SK-N-SH (cell line): ENCODE measurements at regions not wholly inside any gene's neighbourhood (a gene's known extent, or its start where the extent isn't known, plus 50 kb on each side); places are given as distances from the start of the nearest gene placed in this dataset.

Experiments used
- CTCF ChIA-PET: fragments of 300-600, 350-600 bp; formaldehyde crosslinking; extraction: SDS; loops from one replicate; lab custom pipeline; 2021; lab: Yijun Ruan, JAX
- POLR2A ChIA-PET: fragments of 350-600 bp; sonication (Branson Sonifier 250); formaldehyde crosslinking; extraction: SDS; loops from one replicate; lab custom pipeline; 2020; ENCODE audit warnings: antibody characterized with exemption, inconsistent platforms; lab: Yijun Ruan, JAX
- DNase-seq: peaks from one replicate; pipeline ENCODE4 v3.0.0; 2012
- H2AFZ ChIP-seq: fragments of 200-600 bp; sonication (generic); 2 replicates; pipeline ENCODE4 v1.8.1; 2016; ENCODE audit warnings: antibody characterized with exemption, mild to moderate bottlenecking, low read depth
- H3F3A ChIP-seq: fragments of 200-600 bp; sonication (generic); replicated peaks from 2 replicates; pipeline ENCODE3; 2016; ENCODE audit warnings: antibody characterized with exemption, mild to moderate bottlenecking; ENCODE audit not compliant: insufficient read depth
- H3K27ac ChIP-seq, 2 experiments: fragments of 200-500 bp in 1 of 2; fragments of 200-600 bp in 1 of 2; sonication (Bioruptor generic) in 1 of 2; sonication (generic), shearing (Covaris generic) in 1 of 2; 2 replicates each; pipeline versions ENCODE4 v1.5.1 to v1.6.1; 2014 to 2016; ENCODE audit warnings: low read depth in 2 of 2, inconsistent platforms in 1 of 2, low read length in 1 of 2, mild to moderate bottlenecking in 1 of 2, mixed read lengths in 1 of 2
- H3K27me3 ChIP-seq: fragments of 200-600 bp; sonication (generic), shearing (Covaris generic); 2 replicates; pipeline ENCODE4 v1.6.1; 2016; ENCODE audit warnings: mixed run types; ENCODE audit not compliant: insufficient read depth
- H3K36me3 ChIP-seq, 2 experiments: fragments of 200-500 bp in 1 of 2; fragments of 200-600 bp in 1 of 2; sonication (Bioruptor generic) in 1 of 2; sonication (generic) in 1 of 2; replicated peaks in 1 of 2; 2 replicates each; pipeline versions ENCODE3 to v1.5.1; 2014 to 2016; ENCODE audit warnings: low read length in 1 of 2, mild to moderate bottlenecking in 1 of 2; ENCODE audit not compliant: insufficient read depth in 2 of 2, control insufficient read depth in 1 of 2
- H3K4me1 ChIP-seq, 2 experiments: fragments of 200-500 bp in 1 of 2; fragments of 200-600 bp in 1 of 2; sonication (Bioruptor generic) in 1 of 2; sonication (generic), shearing (Covaris generic) in 1 of 2; 2 replicates each; pipeline versions ENCODE4 v1.5.1 to v1.6.1; 2014 to 2016; ENCODE audit warnings: low read depth in 1 of 2, low read length in 1 of 2, mixed run types in 1 of 2; ENCODE audit not compliant: insufficient read depth in 2 of 2, control insufficient read depth in 1 of 2
- H3K4me2 ChIP-seq: fragments of 200-600 bp; sonication (generic), shearing (Covaris generic); 2 replicates; pipeline ENCODE4 v1.6.1; 2017; ENCODE audit warnings: mixed run types
- H3K4me3 ChIP-seq, 2 experiments: fragments of 200-500 bp in 1 of 2; fragments of 200-600 bp in 1 of 2; sonication (Bioruptor generic) in 1 of 2; sonication (generic), shearing (Covaris generic) in 1 of 2; 2 replicates each; pipeline versions ENCODE4 v1.5.1 to v1.8.1; 2014 to 2016; ENCODE audit warnings: low read depth in 2 of 2, inconsistent platforms in 1 of 2, low read length in 1 of 2, mild to moderate bottlenecking in 1 of 2, mixed read lengths in 1 of 2, moderate library complexity in 1 of 2
- H3K79me2 ChIP-seq: fragments of 200-600 bp; sonication (generic); 2 replicates; pipeline ENCODE4 v1.8.1; 2017; ENCODE audit warnings: mild to moderate bottlenecking; ENCODE audit not compliant: insufficient read depth
- H3K9ac ChIP-seq: fragments of 200-600 bp; sonication (generic); 2 replicates; pipeline ENCODE4 v1.6.1; 2017; ENCODE audit warnings: mixed run types
- H3K9me2 ChIP-seq: fragments of 200-600 bp; sonication (generic); 2 replicates; pipeline ENCODE4 v1.6.1; 2017; ENCODE audit warnings: mixed run types
- H3K9me3 ChIP-seq: fragments of 200-600 bp; sonication (generic); 2 replicates; pipeline ENCODE4 v1.6.1; 2017; ENCODE audit warnings: mixed run types, mild to moderate bottlenecking, moderate library complexity
- H4K20me1 ChIP-seq: fragments of 200-600 bp; sonication (generic); 2 replicates; pipeline ENCODE4 v1.6.1; 2017; ENCODE audit warnings: mild to moderate bottlenecking, mixed run types; ENCODE audit not compliant: insufficient read depth
- CHD2 ChIP-seq: fragments of 150-350 bp; IDR thresholded peaks from 2 replicates; pipeline ENCODE4 v1.6.1; 2018; ENCODE audit warnings: low read length; ENCODE audit not compliant: partially characterized antibody
- ELF1 ChIP-seq: IDR thresholded peaks from 2 replicates; pipeline ENCODE4 v1.4.0; 2012
- EZH2phosphoT487 ChIP-seq: fragments of 200-600 bp; sonication (generic); IDR thresholded peaks from 2 replicates; pipeline ENCODE4 v1.6.1; 2017; ENCODE audit warnings: low read depth, mixed run types, mild to moderate bottlenecking, antibody characterized with exemption, moderate library complexity, borderline replicate concordance
- FOSL2 ChIP-seq: IDR thresholded peaks from 2 replicates; pipeline ENCODE4 v1.4.0; 2012; ENCODE audit warnings: low read depth, mild to moderate bottlenecking, moderate library complexity, borderline replicate concordance
- GABPA ChIP-seq: IDR thresholded peaks from 2 replicates; pipeline ENCODE4 v1.4.0; 2012; ENCODE audit warnings: low read depth, mild to moderate bottlenecking
- NFIC ChIP-seq: IDR thresholded peaks from 2 replicates; pipeline ENCODE4 v1.4.0; 2012; ENCODE audit warnings: borderline replicate concordance
- NRF1 ChIP-seq: IDR thresholded peaks from 2 replicates; pipeline ENCODE4 v1.6.1; 2012; ENCODE audit warnings: low read depth, mild to moderate bottlenecking, low read length
- RAD21 ChIP-seq: IDR thresholded peaks from 2 replicates; pipeline ENCODE4 v1.6.1; 2012; ENCODE audit warnings: mild to moderate bottlenecking, low read length
- SIN3A ChIP-seq: IDR thresholded peaks from 2 replicates; pipeline ENCODE4 v1.6.1; 2012; ENCODE audit warnings: low read depth, mild to moderate bottlenecking, low read length, moderate library complexity, borderline replicate concordance
- SMC3 ChIP-seq: IDR thresholded peaks from 2 replicates; pipeline ENCODE4 v1.6.1; 2012; ENCODE audit warnings: low read depth, low read length, improper control_type of control experiment
- TAF1 ChIP-seq: IDR thresholded peaks from 2 replicates; pipeline ENCODE4 v1.6.1; 2012; ENCODE audit warnings: low read depth, mild to moderate bottlenecking, low read length, moderate library complexity, borderline replicate concordance
- YY1 ChIP-seq: IDR thresholded peaks from 2 replicates; pipeline ENCODE4 v1.4.0; 2012; ENCODE audit warnings: low read depth, mild to moderate bottlenecking
- WGBS: methylation state at CpG from one replicate; pipeline ENCODE4 v1.1.6; 2017; ENCODE audit warnings: low lambda C conversion rate; 5-methylcytosine and 5-hydroxymethylcytosine counted together
- TF ChIP-seq, protein P1 (sequence below): IDR thresholded peaks from 2 replicates; pipeline ENCODE4; 2012
- TF ChIP-seq, protein P2 (sequence below): IDR thresholded peaks from 2 replicates; pipeline ENCODE4 v1.4.0; 2012; ENCODE audit warnings: low read depth, borderline replicate concordance
- TF ChIP-seq, protein P3 (sequence below): fragments of 150-350 bp; IDR thresholded peaks from 2 replicates; pipeline ENCODE4 v1.6.1; 2017; ENCODE audit warnings: antibody characterized with exemption, low read length, low read depth, borderline replicate concordance
- TF ChIP-seq, protein P4 (sequence below): IDR thresholded peaks from 2 replicates; pipeline ENCODE4 v1.6.1; 2012; ENCODE audit warnings: mild to moderate bottlenecking, low read depth, low read length, moderate library complexity
- TF ChIP-seq, protein P5 (sequence below): IDR thresholded peaks from 2 replicates; pipeline ENCODE4 v1.4.0; 2012; ENCODE audit warnings: low read depth

DNA sequence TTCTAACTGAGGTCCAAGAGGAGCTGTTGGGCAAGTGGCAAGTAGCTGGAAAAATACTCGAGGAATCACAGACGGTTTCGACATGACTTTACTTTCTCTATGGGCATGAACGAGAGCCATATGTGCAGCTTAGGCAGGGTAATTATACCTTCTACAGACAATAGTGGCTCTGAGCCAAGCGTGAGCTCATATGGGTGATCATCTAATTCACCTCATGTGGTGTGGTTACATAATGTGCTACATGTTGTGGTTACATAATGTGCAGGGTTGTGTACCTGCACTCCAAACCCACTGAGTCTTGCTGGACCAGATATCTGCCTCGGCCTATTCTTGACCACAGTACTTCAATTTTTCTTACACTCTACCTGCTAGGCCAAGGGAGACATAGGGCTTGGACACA lies 771.7 kb upstream of the EYS start:
- TF ChIP-seq NFIC (no peak), YY1 (no peak), RAD21 (no peak), TAF1 (no peak), SMC3 (no peak), EZH2phosphoT487 (no peak), FOSL2 (no peak), ELF1 (no peak), NRF1 (no peak), SIN3A (no peak), GABPA (no peak), CHD2 (no peak)
- TF ChIP-seq, protein P1, sequence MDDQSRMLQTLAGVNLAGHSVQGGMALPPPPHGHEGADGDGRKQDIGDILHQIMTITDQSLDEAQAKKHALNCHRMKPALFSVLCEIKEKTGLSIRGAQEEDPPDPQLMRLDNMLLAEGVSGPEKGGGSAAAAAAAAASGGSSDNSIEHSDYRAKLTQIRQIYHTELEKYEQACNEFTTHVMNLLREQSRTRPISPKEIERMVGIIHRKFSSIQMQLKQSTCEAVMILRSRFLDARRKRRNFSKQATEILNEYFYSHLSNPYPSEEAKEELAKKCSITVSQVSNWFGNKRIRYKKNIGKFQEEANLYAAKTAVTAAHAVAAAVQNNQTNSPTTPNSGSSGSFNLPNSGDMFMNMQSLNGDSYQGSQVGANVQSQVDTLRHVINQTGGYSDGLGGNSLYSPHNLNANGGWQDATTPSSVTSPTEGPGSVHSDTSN: no peak
- TF ChIP-seq, protein P2, sequence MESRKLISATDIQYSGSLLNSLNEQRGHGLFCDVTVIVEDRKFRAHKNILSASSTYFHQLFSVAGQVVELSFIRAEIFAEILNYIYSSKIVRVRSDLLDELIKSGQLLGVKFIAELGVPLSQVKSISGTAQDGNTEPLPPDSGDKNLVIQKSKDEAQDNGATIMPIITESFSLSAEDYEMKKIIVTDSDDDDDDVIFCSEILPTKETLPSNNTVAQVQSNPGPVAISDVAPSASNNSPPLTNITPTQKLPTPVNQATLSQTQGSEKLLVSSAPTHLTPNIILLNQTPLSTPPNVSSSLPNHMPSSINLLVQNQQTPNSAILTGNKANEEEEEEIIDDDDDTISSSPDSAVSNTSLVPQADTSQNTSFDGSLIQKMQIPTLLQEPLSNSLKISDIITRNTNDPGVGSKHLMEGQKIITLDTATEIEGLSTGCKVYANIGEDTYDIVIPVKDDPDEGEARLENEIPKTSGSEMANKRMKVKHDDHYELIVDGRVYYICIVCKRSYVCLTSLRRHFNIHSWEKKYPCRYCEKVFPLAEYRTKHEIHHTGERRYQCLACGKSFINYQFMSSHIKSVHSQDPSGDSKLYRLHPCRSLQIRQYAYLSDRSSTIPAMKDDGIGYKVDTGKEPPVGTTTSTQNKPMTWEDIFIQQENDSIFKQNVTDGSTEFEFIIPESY: no peak
- TF ChIP-seq, protein P3, sequence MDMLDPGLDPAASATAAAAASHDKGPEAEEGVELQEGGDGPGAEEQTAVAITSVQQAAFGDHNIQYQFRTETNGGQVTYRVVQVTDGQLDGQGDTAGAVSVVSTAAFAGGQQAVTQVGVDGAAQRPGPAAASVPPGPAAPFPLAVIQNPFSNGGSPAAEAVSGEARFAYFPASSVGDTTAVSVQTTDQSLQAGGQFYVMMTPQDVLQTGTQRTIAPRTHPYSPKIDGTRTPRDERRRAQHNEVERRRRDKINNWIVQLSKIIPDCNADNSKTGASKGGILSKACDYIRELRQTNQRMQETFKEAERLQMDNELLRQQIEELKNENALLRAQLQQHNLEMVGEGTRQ: no peak
- TF ChIP-seq, protein P4, sequence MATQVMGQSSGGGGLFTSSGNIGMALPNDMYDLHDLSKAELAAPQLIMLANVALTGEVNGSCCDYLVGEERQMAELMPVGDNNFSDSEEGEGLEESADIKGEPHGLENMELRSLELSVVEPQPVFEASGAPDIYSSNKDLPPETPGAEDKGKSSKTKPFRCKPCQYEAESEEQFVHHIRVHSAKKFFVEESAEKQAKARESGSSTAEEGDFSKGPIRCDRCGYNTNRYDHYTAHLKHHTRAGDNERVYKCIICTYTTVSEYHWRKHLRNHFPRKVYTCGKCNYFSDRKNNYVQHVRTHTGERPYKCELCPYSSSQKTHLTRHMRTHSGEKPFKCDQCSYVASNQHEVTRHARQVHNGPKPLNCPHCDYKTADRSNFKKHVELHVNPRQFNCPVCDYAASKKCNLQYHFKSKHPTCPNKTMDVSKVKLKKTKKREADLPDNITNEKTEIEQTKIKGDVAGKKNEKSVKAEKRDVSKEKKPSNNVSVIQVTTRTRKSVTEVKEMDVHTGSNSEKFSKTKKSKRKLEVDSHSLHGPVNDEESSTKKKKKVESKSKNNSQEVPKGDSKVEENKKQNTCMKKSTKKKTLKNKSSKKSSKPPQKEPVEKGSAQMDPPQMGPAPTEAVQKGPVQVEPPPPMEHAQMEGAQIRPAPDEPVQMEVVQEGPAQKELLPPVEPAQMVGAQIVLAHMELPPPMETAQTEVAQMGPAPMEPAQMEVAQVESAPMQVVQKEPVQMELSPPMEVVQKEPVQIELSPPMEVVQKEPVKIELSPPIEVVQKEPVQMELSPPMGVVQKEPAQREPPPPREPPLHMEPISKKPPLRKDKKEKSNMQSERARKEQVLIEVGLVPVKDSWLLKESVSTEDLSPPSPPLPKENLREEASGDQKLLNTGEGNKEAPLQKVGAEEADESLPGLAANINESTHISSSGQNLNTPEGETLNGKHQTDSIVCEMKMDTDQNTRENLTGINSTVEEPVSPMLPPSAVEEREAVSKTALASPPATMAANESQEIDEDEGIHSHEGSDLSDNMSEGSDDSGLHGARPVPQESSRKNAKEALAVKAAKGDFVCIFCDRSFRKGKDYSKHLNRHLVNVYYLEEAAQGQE: no peak
- TF ChIP-seq, protein P5, sequence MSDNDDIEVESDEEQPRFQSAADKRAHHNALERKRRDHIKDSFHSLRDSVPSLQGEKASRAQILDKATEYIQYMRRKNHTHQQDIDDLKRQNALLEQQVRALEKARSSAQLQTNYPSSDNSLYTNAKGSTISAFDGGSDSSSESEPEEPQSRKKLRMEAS: no peak
- no peaks in the 10 kb centered on the region for H3K4me1 ChIP-seq
- WGBS: 60% methylated on average over 6 of the region's 6 CpGs
- ChIA-PET CTCF (interaction anchor here (1.0 kb wide), 1 partner anchor 45 kb away, joined by 3 read pairs; no protein-coding TSS in a partner anchor), POLR2A (no interaction called here)
- no peak overlapping the region for H3K9ac ChIP-seq
- no peak overlapping the region for H2AFZ ChIP-seq
- no peaks in the 10 kb centered on the region for H3K36me3 ChIP-seq
- H4K20me1 ChIP-seq: no peaks in the 10 kb centered on the region
- H3K79me2 ChIP-seq: no peaks in the 10 kb centered on the region
- no peak for DNase-seq
- H3K27ac ChIP-seq: no peak overlapping the region
- H3K27me3 ChIP-seq: no peaks in the 10 kb centered on the region
- no peaks in the 10 kb centered on the region for H3K9me2 ChIP-seq
- H3K4me3 ChIP-seq: no peak overlapping the region
- H3K4me2 ChIP-seq: no peak overlapping the region
- H3F3A ChIP-seq: no peaks in the 10 kb centered on the region
- H3K9me3 ChIP-seq: no peaks in the 10 kb centered on the region
